Activated CD4-positive, alpha-beta T cell treated with anti-CD3 and anti-CD28 coated beads, Interleukin-2, amount 50 U/mL, for 1 hour (primary cell): ENCODE measurements at regions not wholly inside any gene's neighbourhood (a gene's known extent, or its start where the extent isn't known, plus 50 kb on each side); places are given as distances from the start of the nearest gene placed in this dataset.

Source experiments
- DNase-seq: peaks from one replicate; pipeline ENCODE4 v3.0.0-alpha.2; 2020

GRCh38 chr7:17523813-17524739 is 225.6 kb downstream of the AHR start:
- no peak for DNase-seq

- DNase-seq = no peak
Measured at GRCh38 chr7:17524746-17525145, 226.3 kb downstream of the AHR start.

GRCh38 chr7:17526621-17527020 is 228.2 kb downstream of the AHR start:
- no peak for DNase-seq

- no peak for DNase-seq
Measured at GRCh38 chr7:17528636-17529035, 230.2 kb downstream of the AHR start.

- no peak for DNase-seq
Measured at GRCh38 chr7:17530244-17530643, 231.8 kb downstream of the AHR start.

GRCh38 chr7:17530741-17531421 is 232.4 kb downstream of the AHR start:
- no peak for DNase-seq

GRCh38 chr7:17532861-17533404 is 234.5 kb downstream of the AHR start:
- DNase-seq = no peak

GRCh38 chr7:17534348-17534747 is 235.9 kb downstream of the AHR start:
- no peak for DNase-seq

- DNase-seq = no peak
Measured at GRCh38 chr7:17535776-17536175, 237.3 kb downstream of the AHR start.

GRCh38 chr7:17544401-17544800 is 245.9 kb downstream of the AHR start:
- no peak for DNase-seq

- no peak for DNase-seq
Measured at GRCh38 chr7:17545348-17545747, 246.9 kb downstream of the AHR start.

GRCh38 chr7:17546189-17546588 is 247.7 kb downstream of the AHR start:
- no peak for DNase-seq

GRCh38 chr7:17546592-17546991 is 248.1 kb downstream of the AHR start:
- no peak for DNase-seq

GRCh38 chr7:17548014-17548653 is 249.7 kb downstream of the AHR start:
- DNase-seq = no peak

- DNase-seq = no peak
Measured at GRCh38 chr7:17549406-17549805, 251.0 kb downstream of the AHR start.

- no peak for DNase-seq
Measured at GRCh38 chr7:17552373-17552772, 253.9 kb downstream of the AHR start.

GRCh38 chr7:17552952-17553351 is 254.5 kb downstream of the AHR start:
- no peak for DNase-seq

- no peak for DNase-seq
Measured at GRCh38 chr7:17554341-17555015, 256.0 kb downstream of the AHR start.

GRCh38 chr7:17556247-17556956 is 257.9 kb downstream of the AHR start:
- no peak for DNase-seq

GRCh38 chr7:17557251-17557671 is 258.8 kb downstream of the AHR start:
- DNase-seq = no peak

GRCh38 chr7:17558135-17558534 is 259.7 kb downstream of the AHR start:
- no peak for DNase-seq
